IPS-NIHi7 (cell line): ENCODE measurements at regions not wholly inside any gene's neighbourhood (a gene's known extent, or its start where the extent isn't known, plus 50 kb on each side); places are given as distances from the start of the nearest gene placed in this dataset.

Source experiments
- DNase-seq: peaks from one replicate; pipeline ENCODE4 v3.0.0; 2012; ENCODE audit warnings: mixed read lengths; ENCODE audit errors: extremely low spot score

DNA sequence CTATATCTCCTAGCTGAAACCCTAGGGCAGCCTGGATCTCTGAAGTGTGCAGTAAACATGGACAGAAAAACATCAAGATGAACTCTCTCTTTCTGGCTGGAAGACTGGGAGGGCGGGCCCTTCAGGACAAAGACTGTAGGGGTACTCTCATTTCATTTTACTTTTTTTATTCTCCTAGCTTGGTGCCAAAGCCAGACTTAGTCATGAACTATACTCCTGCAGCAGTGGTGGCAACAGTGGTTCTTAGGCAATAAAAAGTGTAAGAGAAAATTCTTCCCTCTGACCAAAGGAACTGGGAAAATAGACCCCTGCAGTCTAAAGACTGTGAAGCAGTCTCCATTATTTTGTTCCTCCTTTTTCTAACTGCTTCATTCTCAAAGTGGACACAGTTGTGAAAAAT, 213.8 kb upstream of the JUN start:
- DNase-seq = no peak

DNA sequence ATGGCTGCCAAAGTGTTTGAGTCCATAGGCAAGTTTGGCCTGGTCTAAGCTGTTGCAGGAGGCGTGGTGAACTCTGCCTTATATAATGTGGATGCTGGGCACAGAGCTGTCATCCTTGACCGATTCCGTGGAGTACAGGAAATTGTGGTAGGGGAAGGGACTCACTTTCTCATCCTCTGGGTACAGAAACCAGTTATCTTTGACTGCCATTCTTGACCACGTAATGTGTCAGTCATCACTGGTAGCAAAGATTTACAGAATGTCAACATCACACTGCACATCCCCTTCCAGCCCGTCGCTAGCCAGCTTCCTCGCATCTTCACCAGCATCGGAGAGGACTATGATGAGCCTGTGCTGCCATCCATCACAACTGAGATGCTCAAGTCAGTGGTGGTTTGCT, 215.8 kb upstream of the JUN start:
- no peak for DNase-seq

DNA sequence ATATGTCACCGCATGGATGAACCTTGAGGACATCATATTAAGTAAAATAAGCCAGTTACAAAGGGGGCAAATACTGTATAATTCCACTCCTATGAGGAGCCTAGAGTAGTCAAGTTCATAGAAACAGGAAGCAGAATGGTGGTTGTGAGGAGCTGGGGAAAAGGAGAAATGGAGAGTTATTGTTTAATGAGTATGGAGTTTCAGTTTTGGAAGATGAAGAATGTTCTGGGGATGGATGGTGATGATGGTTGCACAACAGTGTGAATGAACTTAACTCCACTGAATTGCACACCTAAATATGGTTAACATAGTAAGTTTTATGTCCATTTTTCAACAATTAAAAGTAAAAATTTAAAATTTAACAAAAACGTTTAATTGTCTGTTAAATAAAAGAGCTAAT, 220.9 kb upstream of the JUN start:
- DNase-seq = no peak

DNA sequence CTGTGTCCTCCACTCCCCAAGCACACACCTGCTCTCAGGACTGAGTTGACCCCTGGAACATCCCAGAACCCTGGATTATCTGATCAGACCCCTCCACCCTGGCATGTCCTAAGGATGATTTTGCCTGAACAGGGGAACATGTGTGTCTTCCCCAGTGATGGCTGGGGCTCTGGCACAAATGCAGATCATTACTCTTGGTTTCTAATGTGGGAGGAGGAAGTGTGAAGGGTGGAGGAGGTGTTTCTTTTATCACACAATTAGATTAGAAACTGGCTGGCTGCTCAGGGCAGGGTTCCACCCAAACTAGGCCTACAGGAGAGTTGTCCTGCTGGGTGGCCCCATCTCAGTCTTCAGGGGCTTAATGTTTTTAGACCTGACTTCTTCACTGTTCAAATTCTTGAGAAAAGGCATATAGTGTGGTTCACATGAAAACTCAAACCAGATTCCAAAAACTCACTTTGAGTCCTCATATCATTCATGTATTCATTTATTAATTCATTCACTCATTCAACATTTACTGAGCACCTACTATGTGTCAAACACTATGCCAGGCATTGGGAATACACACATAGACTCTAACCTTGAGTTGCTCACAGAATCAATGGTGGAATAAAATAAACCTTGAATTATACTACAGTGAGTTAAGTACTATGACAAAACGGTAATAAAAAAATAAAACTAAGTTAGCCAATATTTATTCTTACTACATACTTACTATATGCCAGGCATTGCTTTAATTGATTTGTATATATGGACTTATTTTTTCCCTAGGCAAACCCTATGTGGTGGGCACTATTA, 221.8 kb upstream of the JUN start:
- DNase-seq = no peak

DNA sequence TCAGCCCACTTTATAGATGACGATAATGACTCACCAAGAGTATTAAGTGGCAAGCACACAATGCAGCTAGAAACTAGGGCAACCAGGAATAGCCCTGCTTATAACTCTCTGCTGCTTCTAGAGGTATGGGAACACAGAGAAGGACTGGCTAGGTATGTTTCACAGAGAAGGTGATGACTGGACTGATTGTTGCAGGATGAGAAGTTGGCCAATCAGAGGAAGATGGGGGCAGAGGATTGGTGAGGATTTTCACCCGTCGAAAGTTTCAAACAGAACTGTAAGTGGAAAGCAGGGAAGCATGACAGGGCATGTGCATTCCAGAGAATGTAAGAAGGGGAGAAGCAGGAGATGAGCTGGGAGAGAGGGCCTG, 222.4 kb upstream of the JUN start:
- no peak for DNase-seq

DNA sequence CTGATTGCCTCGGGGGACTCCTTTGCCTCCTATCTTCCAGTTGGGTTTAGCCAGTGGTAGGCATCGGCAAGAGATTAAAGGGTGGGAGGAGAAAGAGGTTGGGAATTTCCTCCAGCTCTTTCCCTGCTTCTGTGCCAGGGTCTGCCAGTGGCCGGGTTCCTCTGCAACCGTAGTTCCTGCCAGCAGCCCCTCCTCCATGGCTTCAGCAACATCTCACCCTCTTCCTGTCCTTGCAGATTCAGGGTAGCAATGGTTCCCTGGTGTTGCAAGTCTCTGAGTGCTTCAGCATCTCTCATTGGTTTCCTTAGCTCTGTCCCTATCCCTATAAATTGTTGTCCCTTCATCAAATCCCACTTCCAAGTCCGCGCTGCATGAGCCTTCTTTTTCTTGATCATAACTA, 223.1 kb upstream of the JUN start:
- DNase-seq = no peak

DNA sequence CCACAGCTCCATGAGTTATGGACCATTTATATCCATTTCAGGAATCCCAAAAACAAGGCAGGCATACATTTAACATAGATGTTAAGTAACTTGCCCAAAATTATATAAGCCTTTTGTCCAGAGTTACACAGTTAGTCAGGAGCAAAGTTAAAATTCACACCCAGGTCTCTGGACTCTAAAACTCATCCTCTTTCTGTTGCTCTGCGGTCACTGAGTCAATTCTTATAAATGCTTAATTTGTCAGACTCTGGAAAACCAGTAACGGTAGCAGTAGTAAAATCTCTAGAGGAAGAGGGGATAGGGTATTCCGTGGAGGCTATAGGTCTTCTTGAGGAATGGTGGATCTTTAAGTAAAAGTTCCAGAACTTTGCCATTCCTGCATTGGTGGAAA, 223.6 kb upstream of the JUN start:
- DNase-seq = no peak

DNA sequence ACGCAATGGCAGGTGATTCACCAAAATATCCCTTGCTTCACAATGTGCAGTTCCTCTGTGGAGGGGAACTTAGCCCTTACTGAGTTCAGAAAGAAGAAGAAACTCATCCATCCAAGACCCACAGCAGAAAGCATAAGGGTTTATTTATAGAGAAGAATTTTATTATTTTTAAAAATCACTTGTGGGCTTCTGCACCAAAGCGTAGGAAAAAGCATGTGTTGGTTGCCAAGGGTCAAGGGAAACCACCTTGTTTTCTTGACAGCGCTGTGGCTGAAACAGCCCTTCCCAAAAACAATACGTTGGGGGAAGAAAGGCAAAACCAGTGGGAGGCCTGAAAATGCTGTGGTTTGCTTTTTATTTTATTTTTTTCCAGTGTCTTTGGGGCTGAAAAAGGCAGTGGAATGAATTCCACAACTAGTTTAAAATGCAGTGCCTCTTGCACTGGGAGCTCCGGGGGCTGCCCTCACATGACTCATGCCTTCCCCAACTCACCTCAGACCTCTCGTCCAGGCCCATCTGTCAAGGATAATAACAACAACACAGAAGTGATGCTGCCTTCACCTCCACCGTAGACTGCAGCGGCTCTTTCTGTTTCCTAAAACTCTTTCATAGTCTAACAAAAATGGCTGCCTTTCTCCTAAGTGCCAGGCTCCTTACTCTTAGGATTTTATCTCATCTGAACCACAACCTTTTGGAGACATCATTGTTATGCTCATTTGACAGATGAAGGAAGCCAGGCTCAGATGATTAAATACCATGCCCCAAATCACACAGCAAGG, 224.2 kb upstream of the JUN start:
- DNase-seq = no peak

DNA sequence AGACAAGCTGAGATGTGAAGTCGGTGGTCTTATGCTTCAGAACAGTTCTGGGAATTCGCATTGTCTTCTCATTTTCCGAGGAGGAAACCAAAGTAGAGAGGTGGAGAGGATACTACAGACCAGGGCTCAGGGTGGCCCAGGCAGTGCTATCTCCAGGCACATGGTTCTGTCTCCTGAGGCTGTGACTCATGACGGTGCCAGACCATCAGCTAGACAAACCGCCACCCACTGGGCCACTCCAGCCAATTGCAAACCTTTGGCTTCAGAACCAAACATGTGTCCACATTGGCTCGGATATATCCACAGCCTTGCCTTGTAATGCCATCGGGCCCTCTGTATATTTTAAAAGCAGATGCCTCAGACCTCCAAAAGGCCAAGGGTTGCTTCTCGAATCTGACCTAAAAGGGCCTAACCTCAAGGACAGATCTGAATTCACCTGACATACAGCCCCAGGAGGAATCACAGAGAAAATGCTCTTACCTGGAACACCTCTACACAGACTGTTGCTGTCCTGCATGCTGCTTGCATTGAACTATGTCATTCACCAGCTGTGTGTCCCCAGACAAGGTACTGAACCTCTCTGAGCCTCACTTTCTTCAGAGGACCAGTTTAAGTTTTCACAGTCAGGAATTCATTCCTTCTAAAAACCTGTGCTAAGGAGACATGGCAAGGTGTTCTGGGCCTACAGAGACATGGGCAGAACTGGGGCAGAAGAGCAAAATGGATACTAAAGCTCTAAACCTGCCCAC, 224.9 kb upstream of the JUN start:
- no peak for DNase-seq

DNA sequence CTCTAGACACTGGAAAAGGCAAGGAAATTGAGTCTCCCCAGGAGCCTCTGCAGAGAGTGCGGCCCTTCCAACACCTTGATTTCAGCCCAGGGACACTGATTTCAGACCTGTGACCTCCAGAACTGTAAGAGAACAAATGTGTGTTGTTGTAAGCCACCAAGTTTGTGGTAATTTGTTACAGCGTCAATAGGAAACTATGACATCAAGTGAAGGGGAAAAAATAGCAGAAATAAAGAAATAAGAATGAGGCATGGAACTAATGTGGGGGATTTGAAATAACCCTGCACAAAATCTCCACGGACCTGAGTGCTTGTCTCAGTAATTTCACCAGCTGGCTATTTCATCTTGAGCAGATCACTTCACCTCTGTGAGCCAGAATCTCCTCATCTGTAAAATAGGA, 227.8 kb upstream of the JUN start:
- no peak for DNase-seq

DNA sequence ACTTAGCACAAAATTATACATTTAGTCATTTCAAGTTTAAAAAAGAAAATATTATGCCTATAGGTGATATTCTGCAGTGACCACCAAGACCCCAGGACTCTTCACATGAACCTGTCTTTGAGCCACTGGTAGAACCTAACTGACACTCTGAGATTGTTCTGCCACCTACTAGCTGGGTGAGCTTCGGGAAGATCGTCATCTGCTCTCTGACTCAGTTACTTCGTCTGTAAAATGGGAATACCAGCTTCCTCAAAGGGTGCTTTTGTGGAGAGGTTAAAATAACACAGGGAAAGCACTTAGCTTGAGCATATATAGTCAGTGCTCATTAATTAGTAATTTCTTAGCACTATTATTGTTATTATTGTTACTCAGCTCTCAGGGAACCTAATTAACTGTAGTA, 228.5 kb upstream of the JUN start:
- no peak for DNase-seq

DNA sequence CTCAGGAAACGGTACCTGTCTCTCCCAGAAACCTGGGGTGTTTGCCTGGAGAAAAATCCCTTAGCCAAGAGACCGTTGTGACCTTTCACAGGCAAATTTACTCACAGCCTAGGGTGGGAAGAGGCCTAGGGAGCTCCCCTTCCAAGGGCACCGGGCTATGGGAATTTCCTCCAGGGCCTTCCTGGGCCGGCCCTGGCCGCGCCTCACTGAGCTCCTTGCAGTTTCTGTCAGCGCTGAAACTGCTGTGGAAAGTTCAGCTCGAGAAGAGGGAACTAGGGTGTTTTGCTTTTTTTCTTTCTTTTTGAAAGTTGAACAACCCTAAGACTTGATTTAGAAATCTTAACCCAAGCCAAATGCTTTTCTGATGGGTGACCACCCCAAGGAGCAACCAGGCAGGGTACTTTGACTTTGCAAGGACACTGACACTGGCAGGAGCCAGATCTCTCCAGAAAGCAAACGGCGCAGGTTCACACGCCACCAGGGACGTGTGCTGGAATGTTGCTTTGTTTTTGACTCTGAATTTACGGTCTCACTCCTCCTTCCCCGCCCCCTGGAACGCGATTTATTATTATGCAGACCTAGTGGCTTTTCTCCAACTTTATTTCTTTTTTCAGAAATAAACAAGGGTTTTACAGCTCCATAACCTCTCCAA, 229.6 kb upstream of the JUN start:
- peak; percentile 69 for DNase-seq

DNA sequence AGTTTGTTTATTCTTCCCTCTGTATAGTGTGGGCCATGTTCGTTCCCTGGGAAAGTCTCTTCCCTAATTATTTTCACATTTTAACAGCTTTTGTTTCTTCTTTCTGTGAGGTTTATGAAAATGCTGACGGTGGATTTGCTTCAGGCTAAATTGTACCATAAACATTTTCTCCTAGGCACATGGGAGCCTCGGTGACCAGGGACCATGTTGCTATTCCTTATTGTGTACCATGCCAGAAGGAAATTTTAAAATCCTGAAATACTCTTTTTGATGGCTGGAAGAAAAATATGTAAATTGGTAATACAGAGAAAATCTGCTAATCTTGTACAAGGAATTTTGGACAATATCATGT, 230.1 kb upstream of the JUN start:
- DNase-seq = no peak

DNA sequence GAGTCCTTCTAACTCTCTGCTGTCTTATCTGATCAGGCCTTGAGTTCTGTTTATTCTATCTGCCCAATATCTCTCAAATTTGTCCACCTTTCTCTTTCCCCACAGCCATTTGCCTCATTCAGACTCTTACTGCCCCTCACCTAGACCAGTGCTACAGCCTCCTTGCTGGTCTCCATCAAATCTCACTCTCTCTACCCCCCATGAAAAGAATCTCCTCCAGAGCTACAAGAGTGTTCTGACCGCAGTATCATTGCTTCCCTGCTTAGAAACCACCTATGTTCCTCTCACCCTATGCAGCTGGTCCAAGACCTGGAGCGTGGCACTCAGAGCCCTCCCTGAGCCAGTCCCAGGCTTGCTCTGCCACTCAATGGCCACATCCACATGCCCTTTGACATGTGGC, 231.0 kb upstream of the JUN start:
- DNase-seq = no peak

DNA sequence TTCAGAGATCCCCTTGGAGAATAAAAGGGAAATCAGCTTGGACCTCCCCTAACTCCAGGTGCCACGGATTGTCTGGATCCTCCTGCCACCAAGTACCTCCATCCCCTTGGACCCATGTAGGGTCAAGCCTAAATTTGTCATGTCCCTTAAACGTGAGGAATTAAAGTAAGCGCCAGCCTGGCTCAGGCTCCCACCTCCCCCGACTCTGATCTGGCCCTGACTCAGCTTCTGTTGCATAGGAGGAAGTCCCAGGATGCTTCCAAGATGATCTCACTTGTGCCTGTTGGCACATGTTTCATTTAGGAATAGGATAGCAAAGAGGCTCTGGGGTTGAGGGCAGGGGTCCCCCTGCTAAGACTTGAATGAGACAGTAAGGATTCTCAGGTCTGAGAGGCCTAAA, 231.9 kb upstream of the JUN start:
- DNase-seq = peak; percentile 25

DNA sequence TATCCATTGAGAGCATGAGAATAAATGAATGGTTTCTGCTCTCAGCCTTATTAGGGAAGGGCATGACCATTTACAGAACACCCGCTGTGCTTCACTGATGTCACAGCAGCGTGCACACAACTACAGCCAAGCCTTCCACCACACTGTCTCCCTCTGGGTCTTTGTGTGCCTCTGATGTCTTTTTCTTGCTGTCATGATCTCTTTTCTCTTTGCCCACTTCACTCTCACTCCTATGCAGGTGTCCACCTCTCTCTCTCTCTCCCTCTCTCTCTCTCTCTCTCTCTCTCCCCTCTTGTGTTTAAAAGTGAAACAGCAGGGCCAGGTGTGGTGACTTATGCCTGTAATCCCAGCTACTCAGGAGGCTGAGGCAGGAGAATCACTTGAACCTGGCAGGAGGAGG, 232.5 kb upstream of the JUN start:
- no peak for DNase-seq

DNA sequence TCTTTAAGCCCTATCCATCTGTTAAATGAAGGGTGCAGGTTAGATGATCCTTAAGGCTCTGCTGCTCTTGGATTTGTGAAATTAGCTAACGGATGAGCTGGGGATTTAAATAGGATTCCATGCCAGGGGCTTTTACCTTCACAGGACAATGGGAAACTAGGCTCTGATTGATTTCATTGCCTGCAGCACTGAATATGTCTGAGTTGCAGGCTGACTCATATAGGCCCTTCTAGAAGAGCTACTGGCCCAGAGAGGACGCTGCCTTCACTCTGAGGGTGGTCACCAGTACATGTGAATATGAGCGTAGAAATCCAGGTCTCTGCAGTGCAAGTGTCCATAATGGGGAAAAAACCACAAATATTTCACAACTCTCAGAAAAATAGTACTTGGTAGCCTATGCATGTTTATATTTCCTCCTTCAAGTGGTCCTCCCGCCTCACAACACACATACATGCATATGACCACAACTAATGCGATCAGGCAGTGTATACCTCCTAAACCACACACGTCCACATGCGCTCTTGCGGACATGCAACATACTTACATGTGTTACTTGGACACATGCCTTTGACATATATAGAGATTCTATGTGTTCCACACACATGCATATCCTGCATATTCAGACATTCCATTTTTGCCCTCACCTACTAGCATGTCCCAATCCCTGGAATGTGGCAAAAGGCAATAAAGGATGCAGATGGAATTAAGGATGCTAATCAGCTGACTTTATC, 233.8 kb upstream of the JUN start:
- no peak for DNase-seq

DNA sequence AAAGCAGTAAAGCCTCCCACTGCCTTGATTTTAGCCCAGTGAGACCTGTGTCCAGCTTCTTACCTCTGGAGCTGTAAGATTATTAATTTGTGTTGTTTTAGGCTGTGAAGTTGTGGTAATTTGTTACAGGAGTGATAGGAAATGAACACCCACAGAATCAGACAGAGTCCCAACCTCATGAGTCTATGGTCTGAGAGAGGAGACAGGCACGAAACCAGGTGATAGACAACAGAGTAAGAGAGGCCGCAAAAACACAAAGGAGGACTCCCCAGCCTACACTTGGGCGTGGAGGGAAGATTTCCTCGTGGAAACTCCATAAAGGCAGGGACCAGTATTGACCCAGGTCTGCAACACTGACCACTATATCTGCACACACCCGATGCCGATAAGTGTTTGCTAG, 234.6 kb upstream of the JUN start:
- DNase-seq = no peak

DNA sequence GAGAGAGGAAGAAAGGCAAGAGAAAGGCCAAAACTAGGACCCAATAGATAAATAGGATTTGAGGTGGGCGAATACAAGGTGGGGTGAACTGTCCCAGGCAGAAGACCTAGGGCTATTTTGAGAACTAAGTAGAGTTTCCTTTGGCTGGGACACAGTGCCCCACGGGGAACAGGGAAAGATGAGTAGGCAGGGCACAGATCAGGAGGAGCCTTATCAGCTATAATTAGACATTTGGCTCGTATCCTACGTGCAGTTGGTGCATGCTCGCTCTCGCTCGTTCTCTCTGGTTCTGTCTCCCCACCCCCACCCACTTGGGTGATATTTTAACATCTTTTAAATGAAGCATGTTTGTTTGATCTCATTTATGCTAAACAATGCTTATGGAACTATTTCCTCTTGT, 235.0 kb upstream of the JUN start:
- DNase-seq = no peak

DNA sequence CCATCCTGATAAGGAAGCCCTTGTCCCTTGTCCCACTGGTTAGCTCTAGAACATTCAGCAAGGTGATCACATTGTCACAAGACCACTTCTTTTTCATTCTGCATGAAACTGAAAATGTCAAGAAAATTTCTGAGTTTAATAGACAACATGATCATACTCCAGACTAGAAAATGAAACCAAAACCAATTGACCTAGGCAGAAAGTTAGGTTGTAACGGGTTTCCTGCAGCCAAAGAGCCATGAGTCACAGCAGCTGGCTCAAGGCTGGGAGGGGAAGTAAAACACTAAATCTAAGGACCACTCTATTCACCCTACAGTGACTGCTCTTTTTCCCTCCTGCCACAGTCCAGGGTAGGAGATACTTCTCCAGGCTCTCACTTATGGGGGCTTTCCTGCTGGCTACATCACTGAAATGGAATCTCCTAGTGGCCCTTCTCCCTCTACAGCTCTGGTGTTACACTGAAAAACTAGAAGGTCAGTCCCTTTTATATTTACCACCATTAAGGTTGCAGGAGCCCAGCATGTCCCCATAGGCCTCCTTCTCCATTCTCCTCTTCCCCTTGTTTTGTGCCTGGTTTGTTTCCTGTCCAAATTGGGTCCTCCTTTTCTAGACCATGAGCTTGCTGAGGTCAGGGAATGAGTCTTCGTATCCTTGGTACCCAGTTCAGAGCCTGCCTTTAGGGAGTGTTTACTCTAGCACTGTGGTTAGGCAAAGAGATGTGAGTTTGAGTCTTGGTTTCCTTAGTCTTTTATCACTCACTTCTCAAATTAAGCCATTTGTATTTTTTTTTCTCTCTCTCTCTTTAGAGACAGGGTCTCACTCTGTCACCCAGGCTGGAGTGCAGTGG, 236.5 kb upstream of the JUN start:
- DNase-seq = no peak

DNA sequence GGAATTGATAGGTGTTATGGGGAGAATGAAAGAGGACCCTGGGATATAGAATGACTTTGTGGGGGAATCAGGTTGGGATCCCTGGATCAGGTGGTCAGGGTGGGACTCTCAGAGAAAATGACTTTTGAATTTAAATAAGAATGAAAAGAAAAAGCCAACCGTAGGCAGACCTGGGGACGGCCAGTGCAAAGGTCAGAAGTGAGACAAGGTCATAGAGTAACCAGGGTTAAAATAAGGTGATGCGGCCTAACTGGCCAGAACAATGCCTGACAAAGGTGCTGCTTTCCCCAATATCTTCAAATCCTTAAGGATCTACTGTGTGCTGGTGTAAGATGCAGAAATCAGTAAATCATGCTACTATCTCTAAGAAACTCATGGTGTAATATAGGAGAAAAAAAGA, 238.4 kb upstream of the JUN start:
- DNase-seq = no peak
